HUES64 (cell line): ENCODE measurements at regions not wholly inside any gene's neighbourhood (a gene's known extent, or its start where the extent isn't known, plus 50 kb on each side); places are given as distances from the start of the nearest gene placed in this dataset.

Experiments used
- H3K27ac ChIP-seq: 2 replicates; pipeline ENCODE4 v1.7.0; 2013; ENCODE audit warnings: low read depth, low read length, inconsistent platforms
- H3K27me3 ChIP-seq: 2 replicates; pipeline ENCODE4 v1.6.1; 2013; ENCODE audit warnings: mild to moderate bottlenecking, low read length; ENCODE audit not compliant: insufficient read depth
- H3K36me3 ChIP-seq: 2 replicates; pipeline ENCODE4 v1.6.1; 2013; ENCODE audit warnings: mild to moderate bottlenecking, low read length; ENCODE audit not compliant: insufficient read depth
- H3K4me1 ChIP-seq: 2 replicates; pipeline ENCODE4 v1.6.1; 2013; ENCODE audit warnings: mild to moderate bottlenecking, low read length, moderate library complexity; ENCODE audit not compliant: insufficient read depth
- H3K4me3 ChIP-seq: 2 replicates; pipeline ENCODE4 v1.5.1; 2013; ENCODE audit warnings: mild to moderate bottlenecking, low read length, moderate library complexity
- H3K9ac ChIP-seq: 2 replicates; pipeline ENCODE4 v1.6.1; 2013; ENCODE audit warnings: mild to moderate bottlenecking, low read depth, low read length
- H3K9me3 ChIP-seq: 2 replicates; pipeline ENCODE4 v1.6.1; 2013; ENCODE audit warnings: low read depth, low read length; ENCODE audit not compliant: insufficient read depth
- WGBS: fragments of 150-250, 120-280 bp; methylation state at CpG from one replicate; pipeline ENCODE4 v1.1.7; 2013; ENCODE audit warnings: missing lambda C conversion rate; 5-methylcytosine and 5-hydroxymethylcytosine counted together

DNA sequence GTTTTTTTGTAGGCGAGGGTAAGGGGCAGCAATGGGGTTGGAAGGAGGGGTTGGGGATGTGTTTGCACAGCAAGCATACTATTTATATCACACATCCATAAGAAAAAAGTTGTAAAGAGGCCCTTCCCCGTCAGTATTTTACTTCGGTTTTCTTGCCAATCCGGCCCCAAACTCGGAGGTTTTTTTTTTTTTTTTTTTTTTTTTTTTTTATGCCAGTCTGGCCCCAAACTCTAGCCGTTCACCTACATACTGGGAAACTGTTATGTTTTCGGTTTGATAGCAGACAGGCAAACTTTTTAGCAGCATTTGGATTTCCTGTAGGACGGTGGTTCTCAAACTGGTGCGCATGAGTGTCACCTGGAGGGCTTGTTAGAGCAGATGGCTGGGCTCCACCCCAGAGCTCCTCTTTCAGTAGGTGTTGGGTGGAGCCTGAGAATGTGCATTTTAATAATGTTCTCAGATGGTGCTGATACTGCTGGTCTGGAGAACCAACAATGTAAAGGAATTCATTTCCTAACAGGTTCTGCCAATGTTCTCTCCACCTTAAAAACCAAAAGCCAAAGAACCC lies 76.5 kb upstream of the ZBED5 start:
- Histone ChIP-seq H3K27ac (no peak overlapping the region), H3K36me3 (no peaks in the 10 kb centered on the region), H3K4me1 (peaks cover 15% of the 10 kb centered on the region), H3K27me3 (peaks cover 15% of the 10 kb centered on the region), H3K4me3 (peak overlapping the region; percentile 69), H3K9ac (no peak overlapping the region), H3K9me3 (no peaks in the 10 kb centered on the region)
- WGBS: 5% methylated on average over 8 of the region's 9 CpGs

DNA sequence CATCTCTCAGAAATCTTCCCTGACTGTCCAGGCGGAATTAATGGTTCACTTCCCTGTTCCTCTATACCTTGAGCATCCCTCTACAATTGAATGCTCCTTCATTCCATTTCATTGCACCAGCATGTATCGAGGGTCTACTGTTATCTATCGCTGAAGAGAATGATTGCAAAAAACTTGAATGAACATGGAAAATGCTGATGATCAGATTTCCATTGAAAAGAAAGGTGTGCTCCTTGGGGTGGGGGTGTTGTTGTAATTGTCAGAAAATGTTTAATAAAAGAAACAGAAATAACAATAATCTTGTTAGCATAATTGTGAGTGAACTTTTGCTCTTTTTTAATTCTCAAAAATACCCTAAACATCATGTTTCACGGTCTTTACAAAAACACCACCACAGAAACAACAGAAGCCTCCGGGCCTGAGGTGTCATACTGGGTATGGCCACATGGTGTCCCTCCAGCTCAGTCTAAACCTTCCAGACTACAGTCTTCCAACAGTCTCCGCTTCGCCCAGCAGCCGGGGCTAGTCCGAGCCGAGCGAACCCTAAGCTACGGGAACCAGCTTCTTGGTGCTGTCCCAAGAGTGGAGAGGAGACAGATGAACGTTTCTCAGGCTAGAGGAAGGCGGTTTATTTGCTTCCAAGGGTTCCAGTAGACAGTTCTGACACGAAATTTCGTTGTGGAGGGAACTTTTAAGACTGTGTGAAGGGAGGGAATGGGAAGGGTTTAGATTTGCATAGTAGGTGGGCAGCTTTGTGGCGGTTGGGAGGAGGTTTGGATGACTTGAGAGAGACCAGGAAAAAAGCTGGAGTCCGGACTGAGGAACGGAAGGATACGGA lies 75.8 kb upstream of the ZBED5 start:
- 8% methylated on average over 20 of the region's 20 CpGs for WGBS
- H3K9ac ChIP-seq: peak overlapping the region; percentile 59; the same call in 1 of the 2 replicates
- peak overlapping the region; percentile 69 for H3K4me3 ChIP-seq
- H3K27ac ChIP-seq: no peak overlapping the region
- no peaks in the 10 kb centered on the region for H3K36me3 ChIP-seq
- H3K27me3 ChIP-seq: peaks cover 21% of the 10 kb centered on the region
- no peaks in the 10 kb centered on the region for H3K9me3 ChIP-seq
- H3K4me1 ChIP-seq: peaks cover 15% of the 10 kb centered on the region

DNA sequence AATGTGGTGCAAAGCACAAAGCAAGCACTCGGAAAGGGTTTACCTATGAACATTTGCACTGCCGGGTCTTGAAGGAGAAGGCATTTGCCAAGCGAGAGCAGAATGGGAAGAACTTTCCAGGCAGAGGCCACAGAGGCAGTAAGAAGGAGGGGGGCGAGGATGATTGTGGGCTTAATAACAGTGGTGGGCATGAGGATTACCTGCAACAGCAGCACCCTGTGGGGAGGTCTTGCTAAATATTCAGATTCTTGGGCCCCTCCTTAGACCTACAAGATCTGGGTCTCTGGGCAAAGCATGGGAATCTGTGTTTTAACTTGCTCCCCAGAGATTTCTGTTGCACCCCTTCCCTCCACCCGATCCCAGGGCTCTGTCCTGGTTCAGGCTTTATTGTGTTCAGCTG lies 75.1 kb upstream of the ZBED5 start:
- whole genome bisulfite sequencing: 87% methylated on average over 5 of the region's 5 CpGs

DNA sequence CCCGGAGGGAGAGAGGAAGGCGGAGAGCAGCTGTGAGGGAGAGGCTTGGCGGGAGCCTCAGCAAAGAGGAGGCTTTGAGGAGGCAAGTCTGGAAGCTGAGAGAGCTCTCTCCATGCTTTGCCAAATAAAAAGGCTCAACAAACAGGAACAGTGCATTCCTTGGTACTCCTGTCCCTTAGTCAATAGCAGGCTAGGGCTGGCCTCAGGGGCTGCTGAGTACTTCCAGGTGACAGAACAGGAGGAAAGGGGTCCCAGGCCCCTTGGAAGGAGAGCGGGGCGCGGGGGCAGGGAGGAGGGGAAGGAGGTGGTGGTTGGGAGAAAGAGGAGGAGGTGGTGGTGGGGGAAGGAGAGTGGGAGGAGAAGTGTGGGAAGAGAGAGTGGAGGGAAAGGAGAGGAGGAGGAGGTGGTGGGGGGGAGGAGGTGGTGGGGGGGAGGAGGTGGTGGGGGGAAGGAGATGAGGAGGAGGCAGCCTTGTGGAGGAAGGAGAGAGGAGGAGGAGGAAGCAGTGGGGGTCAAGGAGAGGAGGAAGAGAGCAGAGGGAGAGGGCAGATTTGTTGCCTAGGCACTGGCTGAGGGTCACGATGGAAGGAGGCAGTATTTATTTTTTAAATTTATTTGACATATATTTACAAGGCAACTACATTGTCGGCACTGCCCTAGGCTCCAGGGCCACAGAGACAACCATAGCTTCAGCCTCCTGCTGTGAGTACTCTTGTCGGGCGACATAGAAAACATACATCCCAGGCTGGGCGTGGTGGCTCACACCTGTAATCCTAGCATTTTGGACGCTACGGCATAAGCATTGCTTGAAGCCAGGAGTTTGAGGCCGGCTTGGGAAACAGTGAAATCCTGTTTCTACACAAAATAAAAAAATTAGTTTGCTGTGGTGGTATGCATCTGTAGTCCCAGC lies 74.2 kb upstream of the ZBED5 start:
- H3K4me1 ChIP-seq: peaks cover 15% of the 10 kb centered on the region
- peaks cover 21% of the 10 kb centered on the region for H3K27me3 ChIP-seq
- H3K9me3 ChIP-seq: no peaks in the 10 kb centered on the region
- WGBS: 20% methylated on average over 13 of the region's 14 CpGs
- H3K27ac ChIP-seq: peak overlapping the region; percentile 60; the same call in 1 of the 2 replicates
- H3K4me3 ChIP-seq: peak overlapping the region; percentile 70
- peak overlapping the region; percentile 78; the same call in 1 of the 2 replicates for H3K9ac ChIP-seq
- no peaks in the 10 kb centered on the region for H3K36me3 ChIP-seq

More for the DNA sequence above, 75.1 kb upstream of the ZBED5 start:
- H3K4me1 ChIP-seq: peaks cover 15% of the 10 kb centered on the region
- no peaks in the 10 kb centered on the region for H3K36me3 ChIP-seq
- H3K27me3 ChIP-seq: peaks cover 21% of the 10 kb centered on the region
- no peak overlapping the region for H3K27ac ChIP-seq
- no peak overlapping the region for H3K4me3 ChIP-seq
- H3K9me3 ChIP-seq: no peaks in the 10 kb centered on the region
- no peak overlapping the region for H3K9ac ChIP-seq

DNA sequence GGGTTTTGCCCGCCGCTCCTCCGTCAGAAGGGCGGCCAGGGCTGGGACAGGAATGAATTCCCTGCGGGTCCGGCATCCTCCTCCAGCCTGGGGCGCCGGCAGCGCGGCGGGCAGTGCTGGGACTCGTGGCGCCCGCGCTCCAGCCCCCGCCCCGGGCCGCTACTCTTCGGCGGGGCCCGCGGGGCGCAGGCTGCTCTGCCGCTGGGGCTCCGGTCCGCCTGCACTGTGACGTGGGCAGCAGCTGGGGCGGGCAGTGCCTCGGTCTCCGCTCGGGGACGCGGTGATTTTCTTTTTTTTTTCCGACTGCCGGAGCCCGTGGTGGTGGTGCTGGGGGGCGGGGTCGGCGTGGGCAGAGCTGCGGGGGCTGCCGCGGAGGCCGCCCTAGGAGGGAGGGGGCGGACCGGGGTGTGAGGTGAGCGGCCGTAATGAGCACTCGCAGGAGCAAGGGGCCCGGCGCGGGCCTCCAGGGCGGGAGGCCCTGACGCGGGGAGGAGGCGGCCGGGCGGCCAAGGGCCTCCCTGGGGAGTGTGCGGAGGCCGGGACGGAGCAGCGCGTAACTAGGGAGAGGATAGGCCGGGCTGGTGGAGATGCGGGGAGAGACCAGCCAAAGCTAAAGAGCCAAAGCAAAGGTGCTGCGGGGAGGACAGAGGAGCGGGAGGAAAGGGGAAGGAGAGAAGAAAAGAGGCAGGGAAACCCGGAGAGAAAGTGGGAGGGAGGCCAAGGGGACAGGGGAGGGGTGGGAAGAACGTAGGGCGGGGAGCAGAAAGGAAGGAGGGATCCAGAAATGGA lies 73.3 kb upstream of the ZBED5 start:
- peak overlapping the region; percentile 78 for H3K9ac ChIP-seq
- H3K27me3 ChIP-seq: peaks cover 21% of the 10 kb centered on the region
- H3K4me1 ChIP-seq: peaks cover 15% of the 10 kb centered on the region
- peak overlapping the region; percentile 60; the same call in 1 of the 2 replicates for H3K27ac ChIP-seq
- H3K36me3 ChIP-seq: no peaks in the 10 kb centered on the region
- under 1% methylated on average over 69 of the region's 69 CpGs for WGBS
- H3K9me3 ChIP-seq: no peaks in the 10 kb centered on the region
- peak overlapping the region; percentile 70 for H3K4me3 ChIP-seq

DNA sequence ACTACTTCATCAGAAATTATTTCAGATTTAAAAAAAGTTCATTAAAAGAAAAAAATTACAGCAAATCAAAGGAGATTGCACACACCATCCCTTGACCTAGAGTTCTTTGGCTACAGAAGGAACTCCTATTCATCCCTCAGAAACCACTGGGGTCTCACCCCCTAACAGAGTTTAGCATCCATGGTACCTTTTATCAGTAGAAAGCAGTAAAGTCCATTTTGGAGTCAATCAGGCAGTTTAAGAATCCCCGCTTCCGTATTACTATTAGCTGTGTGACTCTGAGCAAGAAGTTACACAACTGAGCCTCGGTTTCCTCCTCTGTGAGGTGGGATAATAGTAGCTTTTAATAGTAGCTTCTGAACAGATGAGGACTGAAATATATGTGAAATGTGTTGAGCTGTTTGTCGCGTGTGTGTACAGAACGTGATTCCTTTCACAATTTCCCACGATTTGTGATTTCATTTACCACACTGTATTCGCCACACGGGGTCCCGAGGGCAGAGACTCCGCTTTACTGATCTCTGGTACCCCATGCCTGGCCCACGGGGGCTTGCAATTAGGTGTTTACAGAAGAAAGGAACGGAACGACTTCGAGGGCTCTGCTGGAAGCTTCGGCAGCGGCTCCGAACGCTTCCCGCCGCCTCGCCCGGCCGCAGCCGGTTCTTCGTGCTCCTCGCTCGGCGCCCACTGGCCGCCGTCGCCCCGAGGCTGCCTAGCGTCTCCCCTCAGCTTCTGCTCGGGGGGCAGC lies 72.5 kb upstream of the ZBED5 start:
- H3K27ac ChIP-seq: no peak overlapping the region; the same call in 1 of the 2 replicates
- WGBS: 9% methylated on average over 35 of the region's 35 CpGs
- peaks cover 21% of the 10 kb centered on the region for H3K27me3 ChIP-seq
- peaks cover 15% of the 10 kb centered on the region for H3K4me1 ChIP-seq
- no peaks in the 10 kb centered on the region for H3K36me3 ChIP-seq
- peak overlapping the region; percentile 70 for H3K4me3 ChIP-seq
- H3K9ac ChIP-seq: peak overlapping the region; percentile 78
- no peaks in the 10 kb centered on the region for H3K9me3 ChIP-seq

DNA sequence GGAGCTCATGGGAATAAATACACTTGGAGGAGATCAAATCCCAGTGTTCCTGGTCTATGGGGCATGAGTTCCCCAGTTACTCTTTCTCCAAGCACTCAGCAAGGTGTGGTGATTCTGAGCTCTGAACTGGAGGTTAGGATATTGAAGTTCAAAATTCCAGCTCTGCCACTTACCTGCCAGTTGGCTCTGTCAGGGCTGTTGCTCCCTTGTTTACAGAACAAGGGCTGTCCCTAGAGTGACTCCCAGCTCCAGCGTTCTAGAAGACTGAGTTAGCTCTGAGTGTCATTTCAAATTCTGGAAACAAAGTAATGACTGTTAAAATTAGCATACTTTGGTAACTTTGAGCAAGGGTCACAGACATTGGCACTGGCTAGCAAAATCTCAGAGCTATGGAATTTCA lies 69.7 kb upstream of the ZBED5 start:
- 55% methylated on average over 1 of the region's 1 CpG for WGBS
- Histone ChIP-seq H3K27ac (no peak overlapping the region), H3K4me3 (no peak overlapping the region), H3K9me3 (no peaks in the 10 kb centered on the region), H3K36me3 (no peaks in the 10 kb centered on the region), H3K4me1 (peaks cover 4% of the 10 kb centered on the region), H3K27me3 (peaks cover 21% of the 10 kb centered on the region), H3K9ac (no peak overlapping the region)

DNA sequence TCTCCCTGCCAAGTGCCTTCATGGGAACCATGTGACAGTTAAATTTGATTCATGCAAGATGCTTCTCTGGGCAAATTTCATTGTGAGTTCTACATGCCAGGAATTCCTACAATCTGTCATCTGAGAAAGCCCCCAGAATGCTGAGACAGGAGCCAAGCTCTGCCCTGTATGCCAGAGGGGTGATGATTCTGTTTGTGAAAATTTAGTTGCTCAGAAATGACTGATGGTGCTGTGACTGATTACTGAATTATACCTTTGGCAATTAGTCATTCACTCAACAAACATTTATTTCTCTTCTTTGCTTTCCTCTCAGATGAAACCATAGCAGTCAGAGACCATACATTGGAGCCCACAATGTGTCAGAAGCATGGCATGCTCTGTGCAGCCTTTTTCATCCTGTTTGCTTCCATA lies 69.0 kb upstream of the ZBED5 start:
- Histone ChIP-seq H3K9ac (no peak overlapping the region), H3K9me3 (no peaks in the 10 kb centered on the region), H3K4me1 (no peaks in the 10 kb centered on the region; the same call in 1 of the 2 replicates), H3K27ac (no peak overlapping the region), H3K36me3 (no peaks in the 10 kb centered on the region), H3K4me3 (no peak overlapping the region), H3K27me3 (peaks cover 21% of the 10 kb centered on the region)

DNA sequence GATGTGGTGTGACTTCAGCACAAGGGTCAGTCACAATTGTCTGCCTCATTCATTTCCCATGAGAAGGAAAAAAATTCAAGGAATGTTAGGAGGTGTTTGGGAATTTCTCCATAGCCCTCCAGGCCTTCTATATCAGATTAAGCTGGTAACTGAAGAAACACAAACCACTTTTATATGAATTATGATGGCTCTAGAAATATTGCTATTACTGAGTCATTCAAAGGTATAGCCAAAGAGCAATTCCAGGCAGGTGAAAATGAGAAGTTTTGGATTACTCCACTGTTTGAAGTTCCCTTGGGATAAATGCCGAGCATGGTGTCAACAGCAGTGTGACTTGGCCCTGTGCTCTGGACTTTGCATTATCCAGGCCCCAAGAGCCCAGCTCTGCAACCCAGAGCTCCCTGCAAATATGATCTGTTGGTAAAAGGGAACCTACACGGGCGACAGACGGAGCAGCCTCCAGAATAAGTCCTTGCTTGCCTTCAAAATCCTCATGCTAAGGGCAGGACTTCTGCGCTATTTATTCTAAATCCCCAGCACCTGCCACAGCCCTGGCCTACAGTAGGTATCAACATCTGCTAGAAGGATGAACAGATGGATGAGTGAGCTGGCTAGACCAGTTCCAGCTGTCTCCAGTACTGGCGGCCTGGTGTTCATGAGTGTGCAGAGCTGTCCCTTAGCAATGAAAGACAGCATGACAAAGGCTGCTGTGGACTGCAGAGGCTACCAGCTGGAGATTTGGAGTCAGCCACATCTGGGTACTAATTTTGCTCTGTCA lies 67.5 kb upstream of the ZBED5 start:
- peaks cover 16% of the 10 kb centered on the region for H3K27me3 ChIP-seq

More for the DNA sequence above, 67.5 kb upstream of the ZBED5 start:
- Histone ChIP-seq H3K27ac (no peak overlapping the region), H3K9ac (no peak overlapping the region), H3K9me3 (no peaks in the 10 kb centered on the region), H3K4me3 (no peak overlapping the region), H3K4me1 (no peaks in the 10 kb centered on the region; the same call in 1 of the 2 replicates), H3K36me3 (no peaks in the 10 kb centered on the region)
- 93% methylated on average over 6 of the region's 6 CpGs for WGBS
